Endothelial cell of umbilical vein (primary cell): ENCODE measurements at regions not wholly inside any gene's neighbourhood (a gene's known extent, or its start where the extent isn't known, plus 50 kb on each side); places are given as distances from the start of the nearest gene placed in this dataset.

Experiments
- BruUV-seq: library from RNA; stranded (reverse); fragments of 400-500 nt; replicated peaks from 2 replicates; lab custom pipeline; 2021; lab: Mats Ljungman, UMichigan
- CTCF ChIA-PET: fragments of 300-600, 350-600 bp; sonication (Branson Sonifier 250); formaldehyde crosslinking; loops from one replicate; lab custom pipeline; 2021; ENCODE audit warnings: antibody characterized with exemption, inconsistent platforms; lab: Charles Lee
- POLR2A ChIA-PET: fragments of 300-600, 350-600 bp; sonication (Branson Sonifier 250); formaldehyde crosslinking; loops from one replicate; lab custom pipeline; 2021; ENCODE audit warnings: antibody characterized with exemption, inconsistent platforms; lab: Charles Lee
- DNase-seq: peaks from one replicate; pipeline ENCODE4 v3.0.0-alpha.2; 2011; ENCODE audit warnings: low read depth, low spot score
- FAIRE-seq: peaks from 2 replicates; lab custom pipeline; 2011; peaks lifted over from hg19 to GRCh38; lab: Jason Lieb, UNC
- H2AFZ ChIP-seq: 2 replicates; pipeline ENCODE4 v1.6.0; 2012; ENCODE audit warnings: low read depth, low read length, control low read depth, inconsistent platforms
- H3K27ac ChIP-seq: 2 replicates; pipeline ENCODE4 v1.5.1; 2011; ENCODE audit warnings: low read depth, mild to moderate bottlenecking, control low read depth, low read length, moderate library complexity; ENCODE audit not compliant: insufficient read depth
- H3K27me3 ChIP-seq, 2 experiments: 2 replicates each; pipeline versions ENCODE4 v1.6.0 to v1.6.1; 2011; ENCODE audit warnings: low read length in 2 of 2, mixed read lengths in 1 of 2; ENCODE audit not compliant: control insufficient read depth in 2 of 2, insufficient read depth in 2 of 2
- H3K36me3 ChIP-seq, 2 experiments: 2 replicates in 1 of 2; 3 replicates in 1 of 2; pipeline ENCODE4 v1.5.1; 2011; ENCODE audit warnings: low read length in 2 of 2, mild to moderate bottlenecking in 1 of 2, moderate library complexity in 1 of 2; ENCODE audit not compliant: control insufficient read depth in 2 of 2, insufficient read depth in 2 of 2; ENCODE audit errors: extremely low read depth in 1 of 2
- H3K4me1 ChIP-seq: 3 replicates; pipeline ENCODE4 v1.5.1; 2011; ENCODE audit warnings: mild to moderate bottlenecking, low read length; ENCODE audit not compliant: control insufficient read depth, insufficient read depth; ENCODE audit errors: extremely low read depth
- H3K4me2 ChIP-seq: 2 replicates; pipeline ENCODE4 v1.6.1; 2011; ENCODE audit warnings: low read length, control low read depth, mixed read lengths; ENCODE audit not compliant: insufficient read depth
- H3K4me3 ChIP-seq, 3 experiments: fragments of 200-600 bp in 1 of 3; sonication (generic), shearing (Covaris generic) in 1 of 3; replicated peaks in 1 of 3; 2 replicates each; pipeline ENCODE4 v1.5.1; 2011 to 2016; ENCODE audit warnings: control low read depth in 3 of 3, low read length in 3 of 3, mild to moderate bottlenecking in 2 of 3, inconsistent platforms in 1 of 3, low read depth in 1 of 3, moderate library complexity in 1 of 3; ENCODE audit not compliant: insufficient read depth in 1 of 3
- H3K79me2 ChIP-seq: 2 replicates; pipeline ENCODE4 v1.6.0; 2012; ENCODE audit warnings: low read length, inconsistent platforms; ENCODE audit not compliant: control insufficient read depth, insufficient read depth
- H3K9ac ChIP-seq: replicated peaks from 2 replicates; pipeline ENCODE3; 2011; ENCODE audit warnings: low read length, control low read depth; ENCODE audit not compliant: insufficient read depth; ENCODE audit errors: extremely low read depth
- H3K9me1 ChIP-seq: replicated peaks from 3 replicates; pipeline ENCODE4 v1.6.0; 2011; ENCODE audit warnings: mild to moderate bottlenecking, low read length; ENCODE audit not compliant: control insufficient read depth, insufficient read depth; ENCODE audit errors: extremely low read depth
- H3K9me3 ChIP-seq: replicated peaks from 2 replicates; pipeline ENCODE4 v1.5.1; 2012; ENCODE audit warnings: low read length, inconsistent platforms; ENCODE audit not compliant: control insufficient read depth, insufficient read depth
- H4K20me1 ChIP-seq: replicated peaks from 2 replicates; pipeline ENCODE3; 2011; ENCODE audit warnings: mild to moderate bottlenecking, low read length; ENCODE audit not compliant: control insufficient read depth, insufficient read depth; ENCODE audit errors: extremely low read depth
- EZH2 ChIP-seq: IDR thresholded peaks from 2 replicates; pipeline ENCODE4 v1.6.1; 2012; ENCODE audit warnings: borderline replicate concordance, low read depth, mild to moderate bottlenecking, moderate library complexity, low read length, inconsistent platforms; ENCODE audit not compliant: severe bottlenecking
- FOS ChIP-seq: IDR thresholded peaks from 2 replicates; pipeline ENCODE4 v1.6.1; 2011; ENCODE audit warnings: mild to moderate bottlenecking, low read length, moderate library complexity, borderline replicate concordance; ENCODE audit not compliant: insufficient read depth
- GATA2 ChIP-seq: IDR thresholded peaks from 2 replicates; pipeline ENCODE4 v1.7.0; 2011; ENCODE audit warnings: low read depth, mild to moderate bottlenecking, moderate library complexity, mixed read lengths, low read length; ENCODE audit not compliant: insufficient read length, insufficient read depth
- JUN ChIP-seq: IDR thresholded peaks from 2 replicates; pipeline ENCODE4 v1.6.1; 2011; ENCODE audit warnings: borderline replicate concordance, low read depth; ENCODE audit not compliant: insufficient read length, insufficient read depth
- MYC ChIP-seq: IDR thresholded peaks from one replicate; pipeline ENCODE4 v1.6.1; 2011; ENCODE audit warnings: mild to moderate bottlenecking, low read depth, low read length
- POLR2A ChIP-seq: IDR thresholded peaks from 2 replicates; pipeline ENCODE4 v1.6.1; 2012; ENCODE audit warnings: low read depth, mild to moderate bottlenecking, control low read depth, low read length
- POLR2AphosphoS5 ChIP-seq: IDR thresholded peaks from 2 replicates; pipeline ENCODE4 v1.6.1; 2012; ENCODE audit warnings: low read depth, mild to moderate bottlenecking, control low read depth, low read length, moderate library complexity; ENCODE audit not compliant: insufficient read depth
- dilution Hi-C: fragments of 300-500 bp; cut with MboI; formaldehyde crosslinking; loops from one replicate; pipeline ENCODE4 v1.15.0; 2019; ENCODE audit warnings: low sequenced_read_pairs; ENCODE audit not compliant: extremely low pct_ligation_motif_present
- intact Hi-C: fragments of 100-400 bp; cut with micrococcal nuclease; formaldehyde crosslinking; loops from one replicate; pipeline ENCODE4 v1.10.0; 2022
- TF ChIP-seq, protein P1 (sequence below): IDR thresholded peaks from 2 replicates; pipeline ENCODE4 v1.6.1; 2011; ENCODE audit not compliant: insufficient read depth, insufficient read length
- TF ChIP-seq, protein P2 (sequence below), 2 donors: IDR thresholded peaks; 1 replicate in 1 of 2; 2 replicates in 1 of 2; pipeline ENCODE4 v1.5.1; 2011; ENCODE audit warnings: low read length in 2 of 2, mild to moderate bottlenecking in 2 of 2, moderate library complexity in 2 of 2, control low read depth in 1 of 2, inconsistent platforms in 1 of 2, low read depth in 1 of 2; ENCODE audit not compliant: insufficient read depth in 1 of 2; ENCODE audit errors: extremely low read depth in 1 of 2

DNA sequence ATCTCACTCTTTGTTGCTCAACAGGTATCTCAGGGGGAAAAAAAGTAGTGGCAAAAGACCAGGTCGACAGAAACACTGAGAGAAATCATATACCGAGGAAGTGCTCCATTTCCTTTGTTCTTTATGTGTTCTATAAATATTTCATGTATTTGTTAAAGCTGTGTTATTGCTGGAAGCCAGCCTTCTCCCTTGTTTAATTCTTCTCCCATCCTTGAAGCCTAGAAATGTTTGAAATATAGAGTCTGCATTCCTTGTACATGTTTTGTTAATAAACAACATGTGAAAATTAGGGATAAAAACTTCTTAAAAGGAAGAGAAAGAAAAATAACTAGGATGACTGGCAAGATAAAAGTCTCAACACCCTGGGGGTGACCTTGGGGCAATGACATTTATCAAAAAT is 186.2 kb downstream of the ANKRD50 start:
- no peaks in the 10 kb centered on the region for H3K79me2 ChIP-seq
- dilution Hi-C loops (no loop called here), intact Hi-C loops (loop anchor here (2.0 to 5.0 kb wide), 4 partner anchors 49 to 192 kb away; partner anchors contain the start of gene ANKRD50)
- H3K4me3 ChIP-seq: no peak overlapping the region
- H3K27me3 ChIP-seq: no peaks in the 10 kb centered on the region
- H3K4me2 ChIP-seq: peak overlapping the region; percentile 80
- ChIA-PET POLR2A (no interaction called here), CTCF (interaction anchor here (0.8 to 1.3 kb wide), 5 partner anchors 11 to 192 kb away, joined by 3 to 5 read pairs (median 3); no protein-coding TSS in a partner anchor)
- no peaks in the 10 kb centered on the region for H3K9me3 ChIP-seq
- H3K36me3 ChIP-seq: no peaks in the 10 kb centered on the region
- no TSS peak for BruUV-seq
- H3K9me1 ChIP-seq: no peaks in the 10 kb centered on the region
- H4K20me1 ChIP-seq: no peaks in the 10 kb centered on the region
- FAIRE-seq: peak; percentile 57
- peaks cover 19% of the 10 kb centered on the region for H3K4me1 ChIP-seq
- H2AFZ ChIP-seq: peak overlapping the region; percentile 76
- peak overlapping the region; percentile 20 for H3K9ac ChIP-seq
- TF ChIP-seq EZH2 (no peak), FOS (no peak), JUN (no peak), POLR2AphosphoS5 (no peak)
- TF ChIP-seq, protein P1, sequence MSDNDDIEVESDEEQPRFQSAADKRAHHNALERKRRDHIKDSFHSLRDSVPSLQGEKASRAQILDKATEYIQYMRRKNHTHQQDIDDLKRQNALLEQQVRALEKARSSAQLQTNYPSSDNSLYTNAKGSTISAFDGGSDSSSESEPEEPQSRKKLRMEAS: no peak
- peak overlapping the region; percentile 64 for H3K27ac ChIP-seq
- DNase-seq: peak; percentile 83

DNA sequence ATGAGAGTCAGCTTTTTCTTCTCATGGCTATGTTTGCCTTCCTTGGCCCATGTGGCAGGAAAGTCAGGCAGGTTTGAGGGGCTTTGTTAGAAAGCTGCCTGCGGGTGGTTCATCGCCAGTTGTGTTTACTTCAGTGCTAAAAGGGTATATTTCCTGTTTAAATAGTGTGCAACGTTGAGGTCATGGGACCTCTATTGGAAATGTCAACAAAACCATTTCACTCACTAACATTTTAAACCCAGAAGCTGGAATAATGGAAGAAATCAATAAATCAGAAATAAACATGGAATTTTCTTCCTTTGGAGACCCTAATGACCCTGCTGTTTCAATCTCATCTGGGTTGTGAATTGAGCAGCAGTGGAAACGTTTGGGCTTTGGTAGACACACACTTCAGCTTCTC is 185.8 kb downstream of the ANKRD50 start:
- Histone ChIP-seq H3K9ac (peak overlapping the region; percentile 20), H4K20me1 (no peaks in the 10 kb centered on the region), H3K4me3 (no peak overlapping the region), H3K27ac (peak overlapping the region; percentile 64), H3K36me3 (no peaks in the 10 kb centered on the region), H3K79me2 (no peaks in the 10 kb centered on the region), H3K9me3 (no peaks in the 10 kb centered on the region), H2AFZ (peak overlapping the region; percentile 76), H3K27me3 (no peaks in the 10 kb centered on the region), H3K4me2 (peak overlapping the region; percentile 80), H3K4me1 (peaks cover 19% of the 10 kb centered on the region), H3K9me1 (no peaks in the 10 kb centered on the region)
- TF ChIP-seq MYC (no peak), JUN (no peak), EZH2 (no peak), POLR2A (no peak), POLR2AphosphoS5 (no peak), GATA2 (no peak), FOS (no peak)
- TF ChIP-seq, protein P1: no peak
- TF ChIP-seq, protein P2, sequence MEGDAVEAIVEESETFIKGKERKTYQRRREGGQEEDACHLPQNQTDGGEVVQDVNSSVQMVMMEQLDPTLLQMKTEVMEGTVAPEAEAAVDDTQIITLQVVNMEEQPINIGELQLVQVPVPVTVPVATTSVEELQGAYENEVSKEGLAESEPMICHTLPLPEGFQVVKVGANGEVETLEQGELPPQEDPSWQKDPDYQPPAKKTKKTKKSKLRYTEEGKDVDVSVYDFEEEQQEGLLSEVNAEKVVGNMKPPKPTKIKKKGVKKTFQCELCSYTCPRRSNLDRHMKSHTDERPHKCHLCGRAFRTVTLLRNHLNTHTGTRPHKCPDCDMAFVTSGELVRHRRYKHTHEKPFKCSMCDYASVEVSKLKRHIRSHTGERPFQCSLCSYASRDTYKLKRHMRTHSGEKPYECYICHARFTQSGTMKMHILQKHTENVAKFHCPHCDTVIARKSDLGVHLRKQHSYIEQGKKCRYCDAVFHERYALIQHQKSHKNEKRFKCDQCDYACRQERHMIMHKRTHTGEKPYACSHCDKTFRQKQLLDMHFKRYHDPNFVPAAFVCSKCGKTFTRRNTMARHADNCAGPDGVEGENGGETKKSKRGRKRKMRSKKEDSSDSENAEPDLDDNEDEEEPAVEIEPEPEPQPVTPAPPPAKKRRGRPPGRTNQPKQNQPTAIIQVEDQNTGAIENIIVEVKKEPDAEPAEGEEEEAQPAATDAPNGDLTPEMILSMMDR (IDR thresholded peaks at IDR 0.05; ENCODE audit: extremely low read depth in 1 of 2, insufficient read depth in 1 of 2, low read depth in 1 of 2, low read length in 2 of 2): no peak
- DNase-seq: peak; percentile 82
- BruUV-seq: no TSS peak
- dilution Hi-C loops (no loop called here), intact Hi-C loops (loop anchor here (2.0 to 5.0 kb wide), 4 partner anchors 49 to 192 kb away; partner anchors contain the start of gene ANKRD50)
- peak; percentile 48 for FAIRE-seq
- POLR2A ChIA-PET: no interaction called here
- CTCF ChIA-PET: interaction anchor here (0.8 to 1.3 kb wide), 5 partner anchors 12 to 193 kb away, joined by 3 to 5 read pairs (median 3); no protein-coding TSS in a partner anchor
